ENCODE measurements at regions not wholly inside any gene's neighbourhood (a gene's known extent, or its start where the extent isn't known, plus 50 kb on each side); places are given as distances from the start of the nearest gene placed in this dataset.
A peak's percentile ranks its signal among the peaks of the same experiment; 100 is the strongest.

GRCh38 chr14:40416565-40416964, 984.3 kb upstream of the FBXO33 start:
- no peak overlapping the region for H3K4me3 ChIP-seq (replicated peaks; ENCODE audit: low read depth, low read length)
- DNase-seq (ENCODE audit: low read depth), result no peak
- TF ChIP-seq, protein P1, sequence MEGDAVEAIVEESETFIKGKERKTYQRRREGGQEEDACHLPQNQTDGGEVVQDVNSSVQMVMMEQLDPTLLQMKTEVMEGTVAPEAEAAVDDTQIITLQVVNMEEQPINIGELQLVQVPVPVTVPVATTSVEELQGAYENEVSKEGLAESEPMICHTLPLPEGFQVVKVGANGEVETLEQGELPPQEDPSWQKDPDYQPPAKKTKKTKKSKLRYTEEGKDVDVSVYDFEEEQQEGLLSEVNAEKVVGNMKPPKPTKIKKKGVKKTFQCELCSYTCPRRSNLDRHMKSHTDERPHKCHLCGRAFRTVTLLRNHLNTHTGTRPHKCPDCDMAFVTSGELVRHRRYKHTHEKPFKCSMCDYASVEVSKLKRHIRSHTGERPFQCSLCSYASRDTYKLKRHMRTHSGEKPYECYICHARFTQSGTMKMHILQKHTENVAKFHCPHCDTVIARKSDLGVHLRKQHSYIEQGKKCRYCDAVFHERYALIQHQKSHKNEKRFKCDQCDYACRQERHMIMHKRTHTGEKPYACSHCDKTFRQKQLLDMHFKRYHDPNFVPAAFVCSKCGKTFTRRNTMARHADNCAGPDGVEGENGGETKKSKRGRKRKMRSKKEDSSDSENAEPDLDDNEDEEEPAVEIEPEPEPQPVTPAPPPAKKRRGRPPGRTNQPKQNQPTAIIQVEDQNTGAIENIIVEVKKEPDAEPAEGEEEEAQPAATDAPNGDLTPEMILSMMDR (IDR thresholded peaks at IDR 0.05; ENCODE audit: low read length, missing control alignments), result no peak

DNA sequence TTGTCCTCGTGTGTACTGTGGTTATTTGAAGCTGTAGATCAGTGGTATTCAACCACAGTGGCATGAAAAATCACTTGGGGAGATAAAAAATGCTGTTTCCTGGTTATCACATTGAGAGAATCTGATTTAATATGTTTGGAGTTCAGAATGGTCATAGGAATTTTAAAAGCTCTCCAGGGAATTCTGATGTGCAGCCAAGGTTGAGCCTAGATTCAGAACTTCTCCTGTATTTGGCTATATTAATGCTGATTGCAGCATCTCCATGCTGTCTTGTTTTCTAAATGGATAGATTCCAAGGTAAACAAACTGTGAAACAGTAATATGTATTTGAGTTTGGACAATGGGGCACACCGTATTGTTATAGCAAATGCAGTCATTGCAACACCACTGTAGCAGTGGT, 982.2 kb upstream of the FBXO33 start:
- TF ChIP-seq, protein P1 (IDR thresholded peaks at IDR 0.05; ENCODE audit: low read length, missing control alignments), result no peak
- no peak overlapping the region for H3K4me3 ChIP-seq (replicated peaks; ENCODE audit: low read depth, low read length)
- no peak for DNase-seq (ENCODE audit: low read depth)

DNA sequence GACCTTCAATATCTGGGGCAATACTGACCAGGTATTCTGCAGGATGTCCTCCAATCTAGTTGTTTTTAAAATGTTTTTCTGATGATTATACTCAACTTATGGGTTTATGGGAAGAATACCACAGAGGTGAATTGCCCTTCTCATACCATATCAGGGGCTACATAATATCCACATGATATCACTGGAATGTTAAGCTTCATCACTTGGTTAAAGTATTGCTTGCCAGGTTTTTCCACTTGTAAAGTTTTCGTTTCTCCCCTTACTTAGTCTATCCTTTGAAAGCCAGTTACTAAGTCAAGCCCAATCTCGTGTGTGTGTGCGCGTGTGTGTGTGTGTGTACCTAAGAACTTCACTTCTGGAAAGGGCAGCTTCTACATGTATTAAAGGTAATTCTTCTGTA, 980.9 kb upstream of the FBXO33 start:
- H3K4me3 ChIP-seq (replicated peaks; ENCODE audit: low read depth, low read length), result no peak overlapping the region
- no peak for DNase-seq (ENCODE audit: low read depth)
- TF ChIP-seq, protein P1 (IDR thresholded peaks at IDR 0.05; ENCODE audit: low read length, missing control alignments), result no peak

GRCh38 chr14:40410708-40411107, 978.5 kb upstream of the FBXO33 start:
- TF ChIP-seq, protein P1 (IDR thresholded peaks at IDR 0.05; ENCODE audit: low read length, missing control alignments), result no peak
- no peak for DNase-seq (ENCODE audit: low read depth)
- no peak overlapping the region for H3K4me3 ChIP-seq (replicated peaks; ENCODE audit: low read depth, low read length)

- no peak for DNase-seq (ENCODE audit: low read depth)
- H3K4me3 ChIP-seq (replicated peaks; ENCODE audit: low read depth, low read length), result no peak overlapping the region
- TF ChIP-seq, protein P1 (IDR thresholded peaks at IDR 0.05; ENCODE audit: low read length, missing control alignments), result no peak
Measured at GRCh38 chr14:40402957-40403356, 970.7 kb upstream of the FBXO33 start.

- DNase-seq (ENCODE audit: low read depth), result no peak
- no peak overlapping the region for H3K4me3 ChIP-seq (replicated peaks; ENCODE audit: low read depth, low read length)
- TF ChIP-seq, protein P1 (IDR thresholded peaks at IDR 0.05; ENCODE audit: low read length, missing control alignments), result no peak
Measured at GRCh38 chr14:40398981-40399380, 966.7 kb upstream of the FBXO33 start.

GRCh38 chr14:40394634-40395340, 962.6 kb upstream of the FBXO33 start:
- peak; percentile 3 for DNase-seq (ENCODE audit: low read depth)
- TF ChIP-seq, protein P1 (IDR thresholded peaks at IDR 0.05; ENCODE audit: low read length, missing control alignments), result no peak
- no peak overlapping the region for H3K4me3 ChIP-seq (replicated peaks; ENCODE audit: low read depth, low read length)
